ENCODE measurements at regions not wholly inside any gene's neighbourhood (a gene's known extent, or its start where the extent isn't known, plus 50 kb on each side); places are given as distances from the start of the nearest gene placed in this dataset.
A peak's percentile ranks its signal among the peaks of the same experiment; 100 is the strongest.
"Not testable (repeated sequence)": the region's sequence is repeated elsewhere in the genome, so short reads cannot be mapped to it uniquely, and the experiment has no call there.

GRCh38 chr14:30180219-30180618 is 252.6 kb upstream of the PRKD1 start:
- DNase-seq (ENCODE audit: low spot score in 2 of 2) (no peak), ATAC-seq (no peak)
- Mint-ChIP-seq H3K36me3 (no peaks in the 10 kb centered on the region), H3K27ac (no peak overlapping the region), H3K9me3 (peaks cover 4 to 9% of the 10 kb centered on the region in 2 donors)

DNA sequence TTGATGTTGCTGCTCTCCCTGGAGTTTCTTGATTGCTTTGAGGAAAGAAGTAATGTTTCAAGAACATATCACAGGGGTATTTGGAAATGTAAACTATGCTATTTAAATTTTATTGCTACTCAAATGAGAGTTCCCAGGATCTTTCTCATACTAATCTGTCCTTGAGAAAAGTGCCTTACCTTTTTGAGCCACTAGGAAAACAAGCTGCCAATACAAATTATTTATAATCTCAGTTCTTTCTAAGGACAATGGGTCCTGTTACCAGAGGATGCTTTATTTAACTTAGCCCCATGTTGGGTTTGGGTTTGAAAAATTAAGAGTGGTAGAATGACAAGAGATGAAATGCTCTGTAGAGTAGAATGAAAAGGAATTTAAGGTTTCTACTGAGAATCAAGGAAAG is 258.2 kb upstream of the PRKD1 start:
- no peaks in the 10 kb centered on the region for H3K36me3 Mint-ChIP-seq
- no peak overlapping the region for H3K27ac Mint-ChIP-seq
- ATAC-seq (no peak), DNase-seq (ENCODE audit: low spot score in 2 of 2) (no peak)
- peaks cover 7 to 9% of the 10 kb centered on the region in 2 donors for H3K9me3 Mint-ChIP-seq

GRCh38 chr14:30191639-30192279 is 264.1 kb upstream of the PRKD1 start:
- DNase-seq (ENCODE audit: low spot score in 2 of 2) (no peak), ATAC-seq (no peak)
- Mint-ChIP-seq H3K9me3 (peaks cover 7 to 9% of the 10 kb centered on the region in 2 donors), H3K27ac (peak overlapping the region in 1 of 2 donors; percentile 41), H3K36me3 (no peaks in the 10 kb centered on the region)

DNA sequence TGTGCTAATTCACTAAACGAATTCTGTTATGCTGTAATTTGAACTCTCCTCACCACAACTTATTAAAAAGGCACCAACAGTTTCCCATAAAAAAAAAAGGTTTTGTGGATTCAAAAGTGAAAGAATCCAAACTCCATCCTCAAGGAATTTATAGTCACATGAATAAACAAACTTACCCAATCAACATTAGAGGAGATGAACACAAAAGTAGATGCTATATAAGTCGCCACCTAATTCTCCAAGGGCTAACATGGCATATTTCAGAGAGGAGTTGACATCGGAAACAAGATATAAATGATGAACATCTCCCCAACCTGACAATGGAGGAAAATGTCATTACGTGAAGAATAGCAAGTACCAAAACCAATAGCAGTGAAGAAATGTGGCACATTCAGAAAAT is 265.5 kb upstream of the PRKD1 start:
- ATAC-seq, result no peak
- no peaks in the 10 kb centered on the region for H3K36me3 Mint-ChIP-seq

GRCh38 chr14:30193845-30194501 is 266.3 kb upstream of the PRKD1 start:
- DNase-seq (ENCODE audit: low spot score in 2 of 2) (no peak), ATAC-seq (no peak)
- Mint-ChIP-seq H3K27ac (no peak overlapping the region), H3K9me3 (peaks cover 7 to 9% of the 10 kb centered on the region in 2 donors), H3K36me3 (no peaks in the 10 kb centered on the region)

More for the DNA sequence above, 265.5 kb upstream of the PRKD1 start:
- no peak for DNase-seq (ENCODE audit: low spot score in 2 of 2)
- H3K9me3 Mint-ChIP-seq, result peaks cover 7 to 9% of the 10 kb centered on the region in 2 donors
- H3K27ac Mint-ChIP-seq, result no peak overlapping the region

DNA sequence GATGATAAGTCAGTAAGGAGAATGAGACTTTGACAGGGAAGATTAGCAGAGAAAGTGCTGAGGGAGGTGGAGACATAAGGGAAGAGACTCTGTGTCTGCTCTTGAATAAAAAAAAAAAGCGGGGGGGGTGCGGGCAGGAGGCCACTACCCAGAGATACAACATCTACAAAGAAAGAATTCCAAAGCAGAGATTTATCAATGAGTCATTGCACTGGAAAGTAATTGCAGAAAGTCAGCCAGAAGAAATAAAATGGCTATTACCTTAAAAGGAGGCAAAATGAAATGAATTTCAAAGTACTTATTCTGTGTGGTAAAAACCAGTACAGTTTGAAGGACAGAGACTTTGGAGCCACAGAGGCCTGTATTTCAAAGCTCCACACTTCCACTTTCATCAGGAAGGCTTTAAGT is 267.1 kb upstream of the PRKD1 start:
- DNase-seq (ENCODE audit: low spot score in 2 of 2) (no peak), ATAC-seq (no peak)
- H3K36me3 Mint-ChIP-seq, result no peaks in the 10 kb centered on the region
- no peak overlapping the region for H3K27ac Mint-ChIP-seq
- H3K9me3 Mint-ChIP-seq, result peaks cover under 1 to 5% of the 10 kb centered on the region in 2 donors

- H3K9me3 Mint-ChIP-seq, result no peaks in the 10 kb centered on the region
- H3K27ac Mint-ChIP-seq, result no peak overlapping the region
- ATAC-seq, result no peak
- DNase-seq (ENCODE audit: low spot score in 2 of 2), result no peak
- H3K36me3 Mint-ChIP-seq, result no peaks in the 10 kb centered on the region
Observed at GRCh38 chr14:30195941-30196340, 268.3 kb upstream of the PRKD1 start.

GRCh38 chr14:30196861-30197260 is 269.2 kb upstream of the PRKD1 start:
- Mint-ChIP-seq H3K36me3 (no peaks in the 10 kb centered on the region), H3K9me3 (peaks cover 0 to 4% of the 10 kb centered on the region in 2 donors), H3K27ac (no peak overlapping the region)
- ATAC-seq, result no peak
- DNase-seq (ENCODE audit: low spot score in 2 of 2), result no peak

GRCh38 chr14:30198720-30199119 is 271.1 kb upstream of the PRKD1 start:
- not testable (repeated sequence) for H3K27ac Mint-ChIP-seq; H3K36me3 Mint-ChIP-seq; H3K9me3 Mint-ChIP-seq; ATAC-seq; DNase-seq (ENCODE audit: low spot score in 2 of 2)

DNA sequence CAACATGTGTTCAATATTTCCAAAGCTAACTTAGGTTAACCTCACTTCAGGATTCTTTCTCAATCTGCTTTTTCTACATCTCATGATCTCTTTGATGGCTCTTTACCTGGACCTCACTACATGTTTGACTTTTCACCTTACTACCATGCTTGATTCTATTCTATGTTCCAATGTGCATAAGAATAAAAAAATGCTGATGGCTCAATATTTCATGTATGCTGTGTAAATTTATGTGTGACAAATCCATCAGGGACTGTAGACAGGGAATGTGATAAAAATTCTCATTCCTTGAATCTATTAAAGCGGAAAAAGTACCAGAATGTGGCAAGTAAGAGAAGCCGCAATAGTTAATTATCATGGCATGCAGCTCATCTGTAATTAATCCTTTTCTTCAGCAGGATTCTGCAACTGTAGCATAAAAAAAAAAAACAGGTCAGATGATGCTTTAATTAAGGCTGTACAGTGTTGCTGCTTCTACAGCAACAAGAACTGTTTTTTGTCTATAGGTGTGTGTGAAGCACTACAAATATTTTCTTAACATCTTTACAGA is 276.9 kb upstream of the PRKD1 start:
- ATAC-seq (no peak), DNase-seq (ENCODE audit: low spot score in 2 of 2) (no peak)
- Mint-ChIP-seq H3K9me3 (peaks cover 0 to 4% of the 10 kb centered on the region in 2 donors), H3K36me3 (no peaks in the 10 kb centered on the region), H3K27ac (no peak overlapping the region)

DNA sequence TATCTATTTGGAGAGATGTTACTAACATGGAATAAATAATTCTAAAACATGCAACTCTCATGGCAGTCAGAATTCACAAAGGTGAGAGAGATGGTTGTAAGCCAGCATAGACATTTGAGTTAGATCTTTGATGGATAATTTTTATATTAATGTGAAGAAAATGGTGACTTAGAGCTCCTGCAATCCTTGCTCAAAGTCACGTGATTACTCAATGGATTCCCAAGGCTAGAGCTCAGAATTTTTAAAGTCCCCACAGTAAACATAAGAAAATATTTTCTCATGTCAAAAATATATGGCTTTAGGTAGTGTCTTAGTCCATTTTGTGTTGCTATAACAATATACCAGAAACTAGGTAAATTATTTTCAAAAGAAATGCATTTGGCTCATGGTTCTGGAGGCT is 281.5 kb upstream of the PRKD1 start:
- no peak for ATAC-seq
- Mint-ChIP-seq H3K36me3 (no peaks in the 10 kb centered on the region), H3K27ac (no peak overlapping the region), H3K9me3 (no peaks in the 10 kb centered on the region)
- DNase-seq (ENCODE audit: low spot score in 2 of 2), result no peak

DNA sequence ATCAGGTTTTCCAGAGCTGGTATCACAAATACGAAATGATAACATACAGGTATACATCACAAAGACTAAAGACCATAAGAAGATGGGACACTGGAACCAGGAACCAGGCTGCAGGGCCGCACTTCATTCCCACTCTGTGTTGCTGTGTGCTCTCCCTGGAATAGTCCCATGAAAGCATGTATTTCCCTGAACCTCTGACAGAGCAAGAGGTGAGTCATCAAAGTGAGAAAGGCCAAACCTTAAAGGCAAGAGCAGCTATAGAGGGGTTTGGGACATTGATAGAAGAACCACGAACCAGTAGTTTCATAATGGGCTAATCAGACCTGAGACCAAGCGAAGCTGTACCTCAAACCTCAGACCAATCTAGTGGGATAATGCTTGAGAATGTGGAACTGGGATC is 283.0 kb upstream of the PRKD1 start:
- ATAC-seq (no peak), DNase-seq (ENCODE audit: low spot score in 2 of 2) (no peak)
- H3K9me3 Mint-ChIP-seq, result no peaks in the 10 kb centered on the region
- H3K36me3 Mint-ChIP-seq, result no peaks in the 10 kb centered on the region
- no peak overlapping the region for H3K27ac Mint-ChIP-seq

GRCh38 chr14:30211326-30211725 is 283.7 kb upstream of the PRKD1 start:
- Mint-ChIP-seq H3K27ac (no peak overlapping the region), H3K36me3 (no peaks in the 10 kb centered on the region), H3K9me3 (no peaks in the 10 kb centered on the region)
- no peak for DNase-seq (ENCODE audit: low spot score in 2 of 2)
- ATAC-seq, result no peak

GRCh38 chr14:30214014-30214413 is 286.4 kb upstream of the PRKD1 start:
- no peaks in the 10 kb centered on the region for H3K36me3 Mint-ChIP-seq
- ATAC-seq, result no peak
- no peaks in the 10 kb centered on the region for H3K9me3 Mint-ChIP-seq
- H3K27ac Mint-ChIP-seq, result no peak overlapping the region
- no peak for DNase-seq (ENCODE audit: low spot score in 2 of 2)

GRCh38 chr14:30214461-30215090 is 286.9 kb upstream of the PRKD1 start:
- Mint-ChIP-seq H3K9me3 (no peaks in the 10 kb centered on the region), H3K27ac (no peak overlapping the region), H3K36me3 (no peaks in the 10 kb centered on the region)
- DNase-seq (ENCODE audit: low spot score in 2 of 2), result peak in 1 of 2 donors; percentile 2
- no peak for ATAC-seq

- no peak for ATAC-seq
Observed at GRCh38 chr14:30218907-30219306, 291.3 kb upstream of the PRKD1 start.

DNA sequence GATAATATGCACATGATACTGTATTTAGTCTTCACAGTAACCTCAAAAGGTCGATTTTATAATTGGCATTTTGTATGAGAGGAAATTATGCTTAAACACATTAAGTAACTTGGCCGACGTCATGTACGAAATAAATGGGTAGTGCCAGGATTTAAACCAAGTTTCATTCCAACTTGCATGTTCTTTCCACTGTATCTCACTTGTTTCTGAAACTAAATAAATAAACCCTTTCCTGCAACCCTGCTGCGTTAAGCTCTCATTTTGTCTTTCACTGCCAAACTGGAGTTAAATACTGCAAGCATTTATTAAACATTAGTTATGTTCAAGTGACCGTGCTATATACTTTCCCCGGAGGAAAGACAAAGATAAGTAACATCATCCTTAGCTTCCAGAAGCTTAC is 293.9 kb upstream of the PRKD1 start:
- Mint-ChIP-seq H3K9me3 (peaks cover 0 to 5% of the 10 kb centered on the region in 2 donors), H3K36me3 (no peaks in the 10 kb centered on the region), H3K27ac (no peak overlapping the region)
- DNase-seq (ENCODE audit: low spot score in 2 of 2) (no peak), ATAC-seq (no peak)

More at GRCh38 chr14:30218907-30219306, 291.3 kb upstream of the PRKD1 start:
- Mint-ChIP-seq H3K36me3 (no peaks in the 10 kb centered on the region), H3K9me3 (peaks cover 0 to 5% of the 10 kb centered on the region in 2 donors), H3K27ac (no peak overlapping the region)
- no peak for DNase-seq (ENCODE audit: low spot score in 2 of 2)
